MM.1S (cell line): ENCODE measurements at regions not wholly inside any gene's neighbourhood (a gene's known extent, or its start where the extent isn't known, plus 50 kb on each side); places are given as distances from the start of the nearest gene placed in this dataset.

Source experiments
- EZH2 ChIP-seq: fragments of 300-600 bp; sonication (generic); optimal IDR thresholded peaks from 2 replicates; pipeline ENCODE3; 2017; ENCODE audit warnings: low read depth, mild to moderate bottlenecking, antibody characterized with exemption, low read length, mixed read lengths
- TF ChIP-seq, protein P1 (sequence below): fragments of 300-600 bp; sonication (generic); IDR thresholded peaks from 2 replicates; pipeline ENCODE4 v1.5.1; 2016; ENCODE audit warnings: antibody characterized with exemption, low read length, mixed read lengths

GRCh38 chr13:34588362-34588761, 353.7 kb upstream of the NBEA start:
- TF ChIP-seq, protein P1, sequence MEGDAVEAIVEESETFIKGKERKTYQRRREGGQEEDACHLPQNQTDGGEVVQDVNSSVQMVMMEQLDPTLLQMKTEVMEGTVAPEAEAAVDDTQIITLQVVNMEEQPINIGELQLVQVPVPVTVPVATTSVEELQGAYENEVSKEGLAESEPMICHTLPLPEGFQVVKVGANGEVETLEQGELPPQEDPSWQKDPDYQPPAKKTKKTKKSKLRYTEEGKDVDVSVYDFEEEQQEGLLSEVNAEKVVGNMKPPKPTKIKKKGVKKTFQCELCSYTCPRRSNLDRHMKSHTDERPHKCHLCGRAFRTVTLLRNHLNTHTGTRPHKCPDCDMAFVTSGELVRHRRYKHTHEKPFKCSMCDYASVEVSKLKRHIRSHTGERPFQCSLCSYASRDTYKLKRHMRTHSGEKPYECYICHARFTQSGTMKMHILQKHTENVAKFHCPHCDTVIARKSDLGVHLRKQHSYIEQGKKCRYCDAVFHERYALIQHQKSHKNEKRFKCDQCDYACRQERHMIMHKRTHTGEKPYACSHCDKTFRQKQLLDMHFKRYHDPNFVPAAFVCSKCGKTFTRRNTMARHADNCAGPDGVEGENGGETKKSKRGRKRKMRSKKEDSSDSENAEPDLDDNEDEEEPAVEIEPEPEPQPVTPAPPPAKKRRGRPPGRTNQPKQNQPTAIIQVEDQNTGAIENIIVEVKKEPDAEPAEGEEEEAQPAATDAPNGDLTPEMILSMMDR, result no peak
- no peak for TF ChIP-seq EZH2
